Endodermal cell (in vitro differentiated cells): ENCODE measurements at regions not wholly inside any gene's neighbourhood (a gene's known extent, or its start where the extent isn't known, plus 50 kb on each side); places are given as distances from the start of the nearest gene placed in this dataset.

Source experiments
- DNase-seq: peaks from one replicate; pipeline ENCODE4 v3.0.0-alpha.2; 2017
- H3K27ac ChIP-seq: 2 replicates; pipeline ENCODE4 v1.5.1; 2013; ENCODE audit warnings: mild to moderate bottlenecking, low read depth, low read length, moderate library complexity
- H3K27me3 ChIP-seq: 2 replicates; pipeline ENCODE4 v1.6.1; 2013; ENCODE audit warnings: mild to moderate bottlenecking, low read length, moderate library complexity; ENCODE audit not compliant: insufficient read depth, control insufficient read depth, poor library complexity, severe bottlenecking
- H3K36me3 ChIP-seq: 2 replicates; pipeline ENCODE4 v1.7.0; 2013; ENCODE audit warnings: mild to moderate bottlenecking, low read length, moderate library complexity; ENCODE audit not compliant: control insufficient read depth, insufficient read depth
- H3K4me1 ChIP-seq: one replicate; pipeline ENCODE4 v1.7.0; 2013; ENCODE audit warnings: low read length; ENCODE audit not compliant: control insufficient read depth, insufficient read depth
- H3K4me3 ChIP-seq: 2 replicates; pipeline ENCODE4 v1.5.1; 2013; ENCODE audit warnings: mild to moderate bottlenecking, low read length, moderate library complexity
- H3K9ac ChIP-seq: 2 replicates; pipeline ENCODE4 v1.6.1; 2013; ENCODE audit warnings: mild to moderate bottlenecking, low read length, moderate library complexity; ENCODE audit not compliant: poor library complexity, severe bottlenecking; ENCODE audit errors: extremely low read depth
- H3K9me3 ChIP-seq: 2 replicates; pipeline ENCODE4 v1.6.1; 2013; ENCODE audit warnings: mild to moderate bottlenecking, low read length, moderate library complexity; ENCODE audit not compliant: control insufficient read depth
- H3K27ac Mint-ChIP-seq: 2 replicates; pipeline ENCODE4 v1.8.0; 2020; ENCODE audit warnings: mixed read lengths
- H3K27me3 Mint-ChIP-seq: 2 replicates; pipeline ENCODE4 v1.8.0; 2021; ENCODE audit warnings: mild to moderate bottlenecking, mixed read lengths; ENCODE audit not compliant: insufficient read depth
- H3K36me3 Mint-ChIP-seq: 2 replicates; pipeline ENCODE4 v1.8.0; 2020; ENCODE audit warnings: low read depth, mixed read lengths
- H3K4me1 Mint-ChIP-seq: 2 replicates; pipeline ENCODE4 v1.8.0; 2020; ENCODE audit warnings: mixed read lengths
- H3K4me3 Mint-ChIP-seq: 2 replicates; pipeline ENCODE4 v1.8.0; 2020; ENCODE audit warnings: mild to moderate bottlenecking, moderate library complexity, mixed read lengths
- H3K9me3 Mint-ChIP-seq: 2 replicates; pipeline ENCODE4 v1.8.0; 2020; ENCODE audit warnings: mild to moderate bottlenecking, mixed read lengths
- WGBS, 2 experiments: methylation state at CpG; one replicate each; pipeline versions ENCODE4 v1.1.5 to v1.1.7; 2013; ENCODE audit warnings: missing lambda C conversion rate in 2 of 2, mixed read lengths in 1 of 2; ENCODE audit not compliant: insufficient coverage in 1 of 2, insufficient read length in 1 of 2; 5-methylcytosine and 5-hydroxymethylcytosine counted together
- TF ChIP-seq, protein P1 (sequence below): fragments of 200-600 bp; sonication (generic); conservative IDR thresholded peaks from 2 replicates; pipeline ENCODE4 v1.5.0; 2021; ENCODE audit warnings: antibody characterized with exemption, mild to moderate bottlenecking

DNA sequence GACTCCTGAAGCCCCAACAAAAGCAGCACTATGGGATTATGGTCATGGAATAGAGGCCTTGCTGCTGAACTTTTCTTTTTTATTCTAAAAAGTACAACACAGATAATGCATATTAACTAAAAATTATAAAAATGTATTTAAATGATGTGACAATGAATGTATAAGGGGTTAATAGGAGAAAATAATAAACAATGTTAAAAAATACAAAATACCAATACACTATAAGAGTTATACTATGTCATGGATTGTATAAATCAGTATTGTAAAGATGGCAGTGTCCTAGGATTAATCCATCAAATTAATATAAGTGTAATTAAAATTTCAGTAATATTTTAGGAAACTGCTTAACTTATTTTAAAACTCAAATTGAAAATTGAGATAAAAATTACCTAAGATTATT is 58.3 kb upstream of the TOP3B start:
- no peaks in the 10 kb centered on the region for H3K36me3 ChIP-seq
- no peak overlapping the region for H3K4me3 ChIP-seq
- no peak for DNase-seq
- H3K4me1 ChIP-seq, result no peaks in the 10 kb centered on the region
- H3K27me3 Mint-ChIP-seq, result peaks cover 87% of the 10 kb centered on the region
- H3K9ac ChIP-seq, result no peak overlapping the region
- TF ChIP-seq, protein P1, sequence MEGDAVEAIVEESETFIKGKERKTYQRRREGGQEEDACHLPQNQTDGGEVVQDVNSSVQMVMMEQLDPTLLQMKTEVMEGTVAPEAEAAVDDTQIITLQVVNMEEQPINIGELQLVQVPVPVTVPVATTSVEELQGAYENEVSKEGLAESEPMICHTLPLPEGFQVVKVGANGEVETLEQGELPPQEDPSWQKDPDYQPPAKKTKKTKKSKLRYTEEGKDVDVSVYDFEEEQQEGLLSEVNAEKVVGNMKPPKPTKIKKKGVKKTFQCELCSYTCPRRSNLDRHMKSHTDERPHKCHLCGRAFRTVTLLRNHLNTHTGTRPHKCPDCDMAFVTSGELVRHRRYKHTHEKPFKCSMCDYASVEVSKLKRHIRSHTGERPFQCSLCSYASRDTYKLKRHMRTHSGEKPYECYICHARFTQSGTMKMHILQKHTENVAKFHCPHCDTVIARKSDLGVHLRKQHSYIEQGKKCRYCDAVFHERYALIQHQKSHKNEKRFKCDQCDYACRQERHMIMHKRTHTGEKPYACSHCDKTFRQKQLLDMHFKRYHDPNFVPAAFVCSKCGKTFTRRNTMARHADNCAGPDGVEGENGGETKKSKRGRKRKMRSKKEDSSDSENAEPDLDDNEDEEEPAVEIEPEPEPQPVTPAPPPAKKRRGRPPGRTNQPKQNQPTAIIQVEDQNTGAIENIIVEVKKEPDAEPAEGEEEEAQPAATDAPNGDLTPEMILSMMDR, result no peak
- H3K4me1 Mint-ChIP-seq, result peaks cover 13% of the 10 kb centered on the region
- no peaks in the 10 kb centered on the region for H3K36me3 Mint-ChIP-seq
- no peaks in the 10 kb centered on the region for H3K9me3 Mint-ChIP-seq
- no peak overlapping the region for H3K4me3 Mint-ChIP-seq
- H3K27ac ChIP-seq, result no peak overlapping the region
- peaks cover 46% of the 10 kb centered on the region for H3K27me3 ChIP-seq
- H3K27ac Mint-ChIP-seq, result no peak overlapping the region
- no peaks in the 10 kb centered on the region for H3K9me3 ChIP-seq

DNA sequence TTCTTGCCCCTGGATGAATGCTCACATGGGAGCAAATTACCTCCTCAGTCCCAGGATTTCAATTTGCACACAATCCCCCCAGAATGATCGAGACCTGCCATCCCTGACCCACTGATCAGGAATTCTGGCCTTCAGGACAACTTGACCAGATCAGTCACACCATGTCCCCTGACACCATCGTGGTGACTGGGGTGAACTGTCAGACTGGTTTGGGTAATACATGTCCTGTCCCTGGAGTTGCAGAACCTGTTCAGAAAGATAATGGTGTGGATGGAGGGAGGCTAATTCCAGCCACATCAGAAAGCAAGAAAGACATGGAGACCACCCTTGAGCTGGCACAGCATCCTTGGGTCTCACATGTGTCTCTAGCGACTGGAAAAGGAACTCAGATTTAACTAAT is 57.9 kb upstream of the TOP3B start:
- Mint-ChIP-seq H3K27ac (no peak overlapping the region), H3K4me1 (peaks cover 13% of the 10 kb centered on the region), H3K27me3 (peaks cover 87% of the 10 kb centered on the region), H3K4me3 (no peak overlapping the region), H3K9me3 (no peaks in the 10 kb centered on the region), H3K36me3 (no peaks in the 10 kb centered on the region)
- Histone ChIP-seq H3K27me3 (peaks cover 46% of the 10 kb centered on the region), H3K9ac (no peak overlapping the region), H3K4me3 (no peak overlapping the region), H3K27ac (no peak overlapping the region), H3K36me3 (no peaks in the 10 kb centered on the region), H3K4me1 (no peaks in the 10 kb centered on the region), H3K9me3 (no peaks in the 10 kb centered on the region)
- no peak for DNase-seq
- TF ChIP-seq, protein P1, result no peak
- 81 to 95% methylated on average over 3 of the region's 3 CpGs for WGBS, 2 experiments

DNA sequence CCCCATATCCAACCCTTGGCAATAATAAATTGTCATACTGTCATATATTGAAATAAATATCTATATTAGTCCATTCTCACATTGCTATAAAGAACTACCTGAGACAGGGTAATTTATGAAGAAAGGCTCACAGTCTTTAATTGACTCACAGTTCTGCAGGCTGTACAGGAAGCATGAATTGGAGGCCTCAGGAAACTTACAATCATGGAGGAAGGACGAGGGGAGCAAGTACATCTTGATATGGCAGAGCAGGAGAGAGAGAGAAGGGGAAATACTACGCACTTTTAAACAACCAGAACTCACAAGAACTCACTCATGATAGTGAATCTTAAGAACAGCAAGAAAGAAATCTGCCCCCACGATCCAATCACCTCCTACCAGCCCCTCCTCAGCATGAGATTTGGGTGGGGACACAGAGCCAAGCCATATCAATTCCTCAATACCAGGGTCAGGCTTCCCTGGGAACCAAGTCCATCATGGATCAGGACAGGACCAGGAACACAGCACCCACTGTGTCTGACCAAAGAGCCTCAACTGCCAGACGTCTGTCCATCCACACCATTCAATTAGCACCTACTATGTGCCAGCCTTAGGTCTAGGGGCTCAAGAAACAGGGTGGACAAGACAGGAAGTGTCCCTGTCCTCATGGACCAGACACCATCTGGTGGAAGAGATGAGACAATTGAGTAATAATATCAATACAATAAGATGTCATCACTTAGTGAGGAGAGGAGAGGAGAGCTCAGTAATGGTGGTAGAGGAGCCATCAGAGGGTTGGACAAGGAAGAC is 56.9 kb upstream of the TOP3B start:
- WGBS, 2 experiments, result 67 to 69% methylated on average over 3 to 4 of the region's 4 CpGs
- Histone ChIP-seq H3K27me3 (peaks cover 52% of the 10 kb centered on the region), H3K4me1 (no peaks in the 10 kb centered on the region), H3K4me3 (no peak overlapping the region), H3K9ac (no peak overlapping the region), H3K36me3 (no peaks in the 10 kb centered on the region), H3K27ac (no peak overlapping the region), H3K9me3 (no peaks in the 10 kb centered on the region)
- Mint-ChIP-seq H3K4me3 (no peak overlapping the region), H3K27me3 (peaks cover 86% of the 10 kb centered on the region), H3K27ac (no peak overlapping the region), H3K9me3 (no peaks in the 10 kb centered on the region), H3K36me3 (no peaks in the 10 kb centered on the region), H3K4me1 (peaks cover 13% of the 10 kb centered on the region)
- DNase-seq, result no peak
- TF ChIP-seq, protein P1, result no peak
